ENCODE measurements at regions not wholly inside any gene's neighbourhood (a gene's known extent, or its start where the extent isn't known, plus 50 kb on each side); places are given as distances from the start of the nearest gene placed in this dataset.

- BruUV-seq (replicated peaks), result no TSS peak
These were observed 65.8 kb upstream of the TMPO start for GRCh38 chr12:98449584-98449983.

GRCh38 chr12:98453070-98453469 is 62.3 kb upstream of the TMPO start:
- SMC1A ChIA-PET (ENCODE audit: uncharacterized antibody, unreplicated experiment), result no interaction called here
- Histone ChIP-seq H4K20me1 (ENCODE audit: control insufficient read depth, insufficient read depth) (no peaks in the 10 kb centered on the region), H3K27me3 (replicated peaks in 1 of 2; ENCODE audit: control insufficient read depth in 2 of 2, insufficient read depth in 2 of 2, low read length in 1 of 2) (peaks cover 0 to 3% of the 10 kb centered on the region in 2 experiments; a peak in 2 of 4 replicates), H2AFZ (ENCODE audit: control insufficient read depth, low read depth, low read length) (no peak overlapping the region), H3K36me3 (ENCODE audit: control insufficient read depth in 2 of 2, insufficient read depth in 2 of 2, low read length in 1 of 2) (no peaks in the 10 kb centered on the region), H3K9me3 (replicated peaks; ENCODE audit: control insufficient read depth, insufficient read depth, low read length) (no peaks in the 10 kb centered on the region), H3K27ac (ENCODE audit: control insufficient read depth, insufficient read depth) (no peak overlapping the region), H3K9ac (ENCODE audit: control insufficient read depth, insufficient read depth, low read length) (no peak overlapping the region), H3K4me1 (ENCODE audit: control insufficient read depth, insufficient read depth, low read length) (no peaks in the 10 kb centered on the region), H3K4me2 (ENCODE audit: control insufficient read depth, insufficient read depth) (no peak overlapping the region), H3K79me2 (ENCODE audit: control insufficient read depth, insufficient read depth, low read length) (no peaks in the 10 kb centered on the region), H3K4me3 (no peak overlapping the region)
- CTCF ChIA-PET, result no interaction called here
- FAIRE-seq (no peak), ATAC-seq (no peak), DNase-seq (ENCODE audit: low read depth, low spot score) (no peak)
- no TSS peak for BruUV-seq (replicated peaks)
- 86% methylated on average over 4 of the region's 4 CpGs for WGBS (ENCODE audit: insufficient coverage, insufficient replicate concordance, low lambda C conversion rate, missing lambda C conversion rate)
- in situ Hi-C loops (cut with MboI) (no loop called here), intact Hi-C loops (cut with micrococcal nuclease; ENCODE audit: unreplicated experiment) (no loop called here)
- POLR2A ChIA-PET, result no interaction called here
- no peak for TF ChIP-seq NFYA (IDR thresholded peaks at IDR 0.05; ENCODE audit: borderline replicate concordance, low read depth, low read length)
- no peak for TF ChIP-seq NRF1 (conservative IDR thresholded peaks at IDR 0.05; ENCODE audit: low read depth, low read length)
- RAD21 ChIA-PET (ENCODE audit: unreplicated experiment), result no interaction called here

More at GRCh38 chr12:98449584-98449983, 65.8 kb upstream of the TMPO start:
- H4K20me1 ChIP-seq (ENCODE audit: control insufficient read depth, insufficient read depth), result no peaks in the 10 kb centered on the region
- no peak overlapping the region for H3K27ac ChIP-seq (ENCODE audit: control insufficient read depth, insufficient read depth)
- no peak overlapping the region for H3K4me2 ChIP-seq (ENCODE audit: control insufficient read depth, insufficient read depth)
- ChIA-PET CTCF (no interaction called here), SMC1A (ENCODE audit: uncharacterized antibody, unreplicated experiment) (interaction anchor here (1.0 kb wide), 1 partner anchor 14 kb away, joined by 3 read pairs; no protein-coding TSS in a partner anchor), POLR2A (no interaction called here), RAD21 (ENCODE audit: unreplicated experiment) (interaction anchor here (0.6 kb wide), 1 partner anchor 319 kb away, joined by 3 read pairs; no protein-coding TSS in a partner anchor)
- ATAC-seq (no peak), FAIRE-seq (no peak), DNase-seq (ENCODE audit: low read depth, low spot score) (no peak)
- no peaks in the 10 kb centered on the region for H3K4me1 ChIP-seq (ENCODE audit: control insufficient read depth, insufficient read depth, low read length)
- H3K79me2 ChIP-seq (ENCODE audit: control insufficient read depth, insufficient read depth, low read length), result no peaks in the 10 kb centered on the region
- intact Hi-C loops (cut with micrococcal nuclease; ENCODE audit: unreplicated experiment), result no loop called here
- in situ Hi-C loops (cut with MboI), result loop anchor here (25.0 kb wide), 1 partner anchor 538 kb away; no protein-coding TSS in a partner anchor
- TF ChIP-seq CEBPB (IDR thresholded peaks at IDR 0.05; ENCODE audit: borderline replicate concordance in 1 of 2, low read depth in 2 of 2, low read length in 2 of 2) (no peak), GABPA (IDR thresholded peaks at IDR 0.05; ENCODE audit: low read depth) (no peak), FOXK2 (IDR thresholded peaks at IDR 0.05) (no peak), SREBF1 (IDR thresholded peaks at IDR 0.05; ENCODE audit: low read length) (no peak), KDM1A (IDR thresholded peaks at IDR 0.05; ENCODE audit: borderline replicate concordance) (no peak), YY1 (IDR thresholded peaks at IDR 0.05; ENCODE audit: low read depth, low read length) (no peak), CBFB (IDR thresholded peaks at IDR 0.05; ENCODE audit: low read depth) (no peak), POLR2AphosphoS5 (IDR thresholded peaks at IDR 0.05; ENCODE audit: low read length) (no peak), LARP7 (IDR thresholded peaks at IDR 0.05) (no peak)
- H3K9me3 ChIP-seq (replicated peaks; ENCODE audit: control insufficient read depth, insufficient read depth, low read length), result no peaks in the 10 kb centered on the region
- no peaks in the 10 kb centered on the region for H3K36me3 ChIP-seq (ENCODE audit: control insufficient read depth in 2 of 2, insufficient read depth in 2 of 2, low read length in 1 of 2)
- peaks cover 0 to 1% of the 10 kb centered on the region in 2 experiments; a peak in 1 of 4 replicates for H3K27me3 ChIP-seq (replicated peaks in 1 of 2; ENCODE audit: control insufficient read depth in 2 of 2, insufficient read depth in 2 of 2, low read length in 1 of 2)
- H3K4me3 ChIP-seq, result no peak overlapping the region
- 66% methylated on average over 3 of the region's 3 CpGs for whole genome bisulfite sequencing (ENCODE audit: insufficient coverage, insufficient replicate concordance, low lambda C conversion rate, missing lambda C conversion rate)
- H2AFZ ChIP-seq (ENCODE audit: control insufficient read depth, low read depth, low read length), result no peak overlapping the region
- H3K9ac ChIP-seq (ENCODE audit: control insufficient read depth, insufficient read depth, low read length), result no peak overlapping the region
